Hepatocyte (in vitro differentiated cells): ENCODE measurements at regions not wholly inside any gene's neighbourhood (a gene's known extent, or its start where the extent isn't known, plus 50 kb on each side); places are given as distances from the start of the nearest gene placed in this dataset.

Experiments
- CTCF ChIP-seq: fragments of 200-600 bp; sonication (generic); IDR thresholded peaks from 2 replicates; pipeline ENCODE4 v1.5.1; 2016; ENCODE audit warnings: antibody characterized with exemption, mild to moderate bottlenecking; ENCODE audit not compliant: poor library complexity
- EZH2 ChIP-seq: fragments of 200-600 bp; sonication (generic); IDR thresholded peaks from 2 replicates; pipeline ENCODE4 v1.6.1; 2016; ENCODE audit warnings: antibody characterized with exemption, mild to moderate bottlenecking, borderline replicate concordance
- EZH2phosphoT487 ChIP-seq: fragments of 200-600 bp; sonication (generic); IDR thresholded peaks from one replicate; pipeline ENCODE4 v1.6.1; 2018; ENCODE audit warnings: antibody characterized with exemption, mild to moderate bottlenecking, low read depth, moderate library complexity; ENCODE audit not compliant: unreplicated experiment, severe bottlenecking

DNA sequence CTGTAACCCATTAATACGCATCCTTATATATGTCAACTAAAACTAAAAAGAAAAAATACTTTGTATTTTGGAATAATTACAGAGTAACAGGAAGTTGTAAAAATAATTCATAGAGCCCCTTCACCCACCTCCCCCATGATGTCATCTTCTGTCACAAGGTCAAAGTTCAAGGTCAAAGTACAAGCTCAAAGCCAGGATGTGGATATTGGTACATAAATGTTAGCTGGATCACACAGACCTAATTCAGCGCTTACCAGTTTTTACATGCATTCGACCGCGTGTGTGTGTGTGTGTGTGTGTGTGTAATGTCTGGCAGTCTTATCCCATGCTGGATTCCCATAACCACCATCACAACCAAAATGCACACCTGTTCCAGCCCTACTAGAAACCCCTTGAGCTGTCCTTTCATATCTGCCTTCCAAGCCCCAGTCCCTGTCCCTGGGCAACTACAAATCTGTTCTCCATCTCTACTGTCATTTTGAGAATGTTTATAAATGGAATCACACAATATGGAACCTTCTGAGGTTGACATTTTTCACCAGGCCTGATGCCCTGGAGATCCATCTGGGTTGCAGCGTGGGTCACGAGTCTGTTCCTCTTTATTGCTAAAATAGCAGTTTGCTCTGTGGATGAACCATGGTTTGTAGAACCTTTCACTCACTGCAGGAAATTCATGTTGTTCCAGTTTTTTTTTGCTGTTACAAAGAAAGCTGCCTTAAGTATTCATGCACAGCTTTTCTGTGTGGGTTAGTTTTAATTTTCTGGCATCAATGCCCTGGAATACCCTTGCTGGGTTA is 153.6 kb upstream of the PITRM1 start:
- TF ChIP-seq EZH2, result no peak
- no peak for TF ChIP-seq CTCF
- no peak for TF ChIP-seq EZH2phosphoT487
